Testis (tissue), 2 donors: ENCODE measurements at regions not wholly inside any gene's neighbourhood (a gene's known extent, or its start where the extent isn't known, plus 50 kb on each side); places are given as distances from the start of the nearest gene placed in this dataset.

Experiments
- DNase-seq: peaks from one replicate; pipeline ENCODE4 v3.0.0-alpha.2; 2019
- H3K27ac ChIP-seq, 2 donors: fragments of 200-600 bp; sonication (generic); one replicate each; pipeline ENCODE4 v1.5.1; 2019
- H3K27me3 ChIP-seq: fragments of 200-600 bp; sonication (generic); one replicate; pipeline ENCODE4 v1.5.1; 2019
- H3K36me3 ChIP-seq: fragments of 200-600 bp; sonication (generic); one replicate; pipeline ENCODE4 v1.5.1; 2017; ENCODE audit warnings: low read depth; ENCODE audit errors: missing control alignments
- H3K4me1 ChIP-seq: fragments of 200-600 bp; sonication (generic); one replicate; pipeline ENCODE4 v1.5.1; 2019
- H3K4me3 ChIP-seq, 2 donors: fragments of 200-600 bp; sonication (generic); one replicate each; pipeline ENCODE4 v1.5.1; 2017 to 2019
- H3K9me3 ChIP-seq: fragments of 200-600 bp; sonication (generic); one replicate; pipeline ENCODE4 v1.5.1; 2017
- CTCF ChIP-seq, 3 experiments: fragments of 450-650 bp in 2 of 3; fragments of 200-600 bp in 1 of 3; sonication (generic) in 1 of 3; IDR thresholded peaks; one replicate each; pipeline ENCODE4 v1.5.1; 2016 to 2019; ENCODE audit warnings: antibody characterized with exemption in 3 of 3, mild to moderate bottlenecking in 2 of 3, moderate library complexity in 1 of 3
- POLR2A ChIP-seq: fragments of 450-650 bp; IDR thresholded peaks from one replicate; pipeline ENCODE4 v1.6.1; 2017; ENCODE audit warnings: antibody characterized with exemption, mild to moderate bottlenecking, moderate library complexity
- WGBS, 2 donors: methylation state at CpG; one replicate each; pipeline ENCODE4 v1.1.5; 2018; 5-methylcytosine and 5-hydroxymethylcytosine counted together
- intact Hi-C: fragments of 100-400 bp; cut with DNase I; formaldehyde crosslinking; loops from one replicate; pipeline ENCODE4 v1.15.1; 2023; ENCODE audit warnings: low total_unique reads

- Histone ChIP-seq H3K27ac (peak overlapping the region in 1 of 2 donors; percentile 81), H3K36me3 (no peaks in the 10 kb centered on the region), H3K4me3 (no peak overlapping the region), H3K27me3 (no peaks in the 10 kb centered on the region), H3K9me3 (no peaks in the 10 kb centered on the region), H3K4me1 (peaks cover 42% of the 10 kb centered on the region)
- no peak for DNase-seq
- TF ChIP-seq POLR2A (no peak), CTCF (IDR thresholded peaks at IDR 0.05) (no peak)
- intact Hi-C loops, result no loop called here
- 59 to 64% methylated on average over 3 of the region's 3 CpGs for WGBS, 2 donors
Measured at GRCh38 chr11:8812438-8812837, 98.6 kb upstream of the AKIP1 start.

- peak overlapping the region in 1 of 2 donors; percentile 38 for H3K27ac ChIP-seq
- no peaks in the 10 kb centered on the region for H3K9me3 ChIP-seq
- H3K4me1 ChIP-seq, result peaks cover 30% of the 10 kb centered on the region
- no peak for TF ChIP-seq POLR2A
- peak; percentile 61 to 85 (median 74) for TF ChIP-seq CTCF (IDR thresholded peaks at IDR 0.05)
- no peaks in the 10 kb centered on the region for H3K36me3 ChIP-seq
- H3K4me3 ChIP-seq, result no peak overlapping the region
- peak; percentile 76 for DNase-seq
- WGBS, 2 donors, result 18 to 29% methylated on average over 1 of the region's 1 CpG
- no peaks in the 10 kb centered on the region for H3K27me3 ChIP-seq
- intact Hi-C loops, result no loop called here
Measured at GRCh38 chr11:8813658-8814057, 97.3 kb upstream of the AKIP1 start.

GRCh38 chr11:8814209-8814922 is 96.6 kb upstream of the AKIP1 start:
- Histone ChIP-seq H3K27me3 (no peaks in the 10 kb centered on the region), H3K4me3 (no peak overlapping the region), H3K27ac (peak overlapping the region in 1 of 2 donors; percentile 21), H3K9me3 (no peaks in the 10 kb centered on the region), H3K36me3 (no peaks in the 10 kb centered on the region), H3K4me1 (peaks cover 30% of the 10 kb centered on the region)
- TF ChIP-seq POLR2A (no peak), CTCF (IDR thresholded peaks at IDR 0.05) (no peak)
- DNase-seq, result no peak
- WGBS, 2 donors, result 54% methylated on average over 4 of the region's 4 CpGs
- intact Hi-C loops, result no loop called here

GRCh38 chr11:8814923-8815240 is 96.1 kb upstream of the AKIP1 start:
- TF ChIP-seq POLR2A (no peak), CTCF (IDR thresholded peaks at IDR 0.05) (no peak)
- H3K9me3 ChIP-seq, result no peaks in the 10 kb centered on the region
- peak overlapping the region in 1 of 2 donors; percentile 21 for H3K27ac ChIP-seq
- 11 to 31% methylated on average over 2 of the region's 2 CpGs for WGBS, 2 donors
- intact Hi-C loops, result no loop called here
- no peaks in the 10 kb centered on the region for H3K36me3 ChIP-seq
- DNase-seq, result no peak
- H3K27me3 ChIP-seq, result no peaks in the 10 kb centered on the region
- no peak overlapping the region for H3K4me3 ChIP-seq
- H3K4me1 ChIP-seq, result peaks cover 30% of the 10 kb centered on the region

- Histone ChIP-seq H3K9me3 (no peaks in the 10 kb centered on the region), H3K4me3 (no peak overlapping the region), H3K27ac (no peak overlapping the region), H3K4me1 (peaks cover 14% of the 10 kb centered on the region), H3K27me3 (no peaks in the 10 kb centered on the region), H3K36me3 (no peaks in the 10 kb centered on the region)
- intact Hi-C loops, result no loop called here
- WGBS, 2 donors, result 93 to 95% methylated on average over 2 of the region's 2 CpGs
- TF ChIP-seq CTCF (IDR thresholded peaks at IDR 0.05), result no peak
- TF ChIP-seq POLR2A, result no peak
- no peak for DNase-seq
Measured at GRCh38 chr11:8818421-8818820, 92.6 kb upstream of the AKIP1 start.
